Heart right ventricle (tissue), 16 donors: ENCODE measurements at regions not wholly inside any gene's neighbourhood (a gene's known extent, or its start where the extent isn't known, plus 50 kb on each side); places are given as distances from the start of the nearest gene placed in this dataset.

Source experiments
- ATAC-seq, 8 donors: fragments of 200-7000 bp; cut with Tn5 transposase; one replicate each; pipeline ENCODE4 v1.9.1; 2020; ENCODE audit warnings: mild to moderate bottlenecking in 8 of 8, moderate library complexity in 8 of 8, moderate number of reproducible peaks in 1 of 8
- DNase-seq, 2 donors: peaks; one replicate each; pipeline ENCODE4 v3.0.0-alpha.2; 2020
- H3K27ac ChIP-seq, 10 donors: fragments of 200-600 bp; sonication (generic) in 2 of 10; one replicate each; pipeline versions ENCODE4 v1.5.0 to v1.8.0; 2020 to 2022; ENCODE audit warnings: mild to moderate bottlenecking in 3 of 10
- H3K27me3 ChIP-seq, 7 donors: fragments of 200-600 bp; one replicate each; pipeline ENCODE4 v1.8.0; 2021 to 2022; ENCODE audit warnings: mild to moderate bottlenecking in 2 of 7
- H3K36me3 ChIP-seq, 9 donors: fragments of 200-600 bp; sonication (generic) in 1 of 9; one replicate each; pipeline versions ENCODE4 v1.5.0 to v1.8.0; 2020 to 2022; ENCODE audit warnings: mild to moderate bottlenecking in 2 of 9
- H3K4me1 ChIP-seq, 9 donors: fragments of 200-600 bp; sonication (generic) in 1 of 9; one replicate each; pipeline versions ENCODE4 v1.5.0 to v1.8.0; 2020 to 2022; ENCODE audit warnings: mild to moderate bottlenecking in 4 of 9
- H3K4me3 ChIP-seq, 10 donors: fragments of 200-600 bp; sonication (generic) in 2 of 10; one replicate each; pipeline versions ENCODE4 v1.5.0 to v1.8.0; 2020 to 2022; ENCODE audit warnings: mild to moderate bottlenecking in 7 of 10, moderate library complexity in 2 of 10
- H3K9me3 ChIP-seq, 11 donors: fragments of 200-600 bp in 10 of 11; sonication (generic) in 2 of 11; one replicate each; pipeline versions ENCODE4 v1.5.0 to v1.8.0; 2013 to 2022; ENCODE audit warnings: mild to moderate bottlenecking in 2 of 11, control low read depth in 1 of 11, moderate library complexity in 1 of 11
- CTCF ChIP-seq, 9 donors: fragments of 200-600 bp; sonication (generic) in 2 of 9; IDR thresholded peaks; one replicate each; pipeline versions ENCODE4 v1.5.0 to v1.8.0; 2021 to 2022; ENCODE audit warnings: antibody characterized with exemption in 9 of 9, mild to moderate bottlenecking in 5 of 9, moderate library complexity in 1 of 9
- WGBS, 2 donors: extraction: QIAGEN DNeasy Blood & Tissue Kit; methylation state at CpG; one replicate each; pipeline ENCODE4 v1.1.7; 2013; ENCODE audit warnings: inconsistent platforms in 1 of 2; 5-methylcytosine and 5-hydroxymethylcytosine counted together
- intact Hi-C, 10 donors: fragments of 100-400 bp; cut with DNase I; formaldehyde crosslinking; loops; one replicate each; pipeline versions ENCODE4 v1.11.1 to v1.14.2; 2022
- donor health status: Arrhythmogenic right ventricular cardiomyopathy.
- donor health status: ischemic (EF 13 %, LVEDD 7.1; RV severe dilation, severe dysfunction).
- donor health status: healthy with polysubstance abuse.
- donor health status: DM: no; HTN: yes; CAD: no.
- donor health status: DM: no; HTN: no; CAD: no.
- donor health status: ischemic (EF 25% LVEDD 6.9; RV normal size, moderate dysfunction).
- donor health status: ischemic (EF 25% LVEDD 5.7; RV mildly dilated, moderate dysfunction).
- donor health status: healthy.
- donor health status: DM: yes; HTN: yes; CAD: no.
- donor health status: Ischemic cardiomyopathy.
- donor health status: ischemic (EF 35%, LVEDD 5.7; RV mildly dilated, moderate dysfunction).
- donor health status: nonischemic (EF 11% LVEDD 7.7; RV severe dilation, severe dysfunction).
- donor health status: DM: yes; HTN: yes; CAD: no.
- donor health status: PGD.
- donor health status: ischemic (EF 29% LVEDD 5.4; RV normal size, mild dysfunction).
- donor health status: nonischemic (EF 23%, LVEDD 6.1; RV moderate dilation, normal function).

- intact Hi-C loops = no loop called here
- Histone ChIP-seq H3K9me3 (no peaks in the 10 kb centered on the region), H3K27me3 (peaks cover 0 to 4% (median 0%) of the 10 kb centered on the region in 7 donors), H3K36me3 (no peaks in the 10 kb centered on the region), H3K4me1 (no peaks in the 10 kb centered on the region), H3K4me3 (no peak overlapping the region), H3K27ac (no peak overlapping the region)
- WGBS, 2 donors = 92 to 97% methylated on average over 2 of the region's 2 CpGs
- DNase-seq (no peak), ATAC-seq (no peak)
- no peak for TF ChIP-seq CTCF (IDR thresholded peaks at IDR 0.05)
Observed at GRCh38 chr2:167345559-167345958, 457.3 kb downstream of the XIRP2 start.

GRCh38 chr2:167342769-167343168, 454.5 kb downstream of the XIRP2 start:
- ATAC-seq (no peak), DNase-seq (no peak)
- 58 to 69% methylated on average over 1 of the region's 1 CpG for WGBS, 2 donors
- intact Hi-C loops = no loop called here
- H3K4me1 ChIP-seq = no peaks in the 10 kb centered on the region
- no peaks in the 10 kb centered on the region for H3K36me3 ChIP-seq
- no peak overlapping the region for H3K27ac ChIP-seq
- H3K4me3 ChIP-seq = no peak overlapping the region
- no peak for TF ChIP-seq CTCF (IDR thresholded peaks at IDR 0.05)
- H3K9me3 ChIP-seq = no peaks in the 10 kb centered on the region
- H3K27me3 ChIP-seq = peaks cover 0 to 4% (median 0%) of the 10 kb centered on the region in 7 donors

- Histone ChIP-seq H3K4me1 (no peaks in the 10 kb centered on the region), H3K36me3 (no peaks in the 10 kb centered on the region), H3K27ac (no peak overlapping the region), H3K4me3 (no peak overlapping the region), H3K9me3 (no peaks in the 10 kb centered on the region), H3K27me3 (peaks cover 0 to 4% (median 0%) of the 10 kb centered on the region in 7 donors)
- intact Hi-C loops = no loop called here
- WGBS, 2 donors = 88 to 89% methylated on average over 4 of the region's 4 CpGs
- ATAC-seq (no peak), DNase-seq (no peak)
- no peak for TF ChIP-seq CTCF (IDR thresholded peaks at IDR 0.05)
Observed at GRCh38 chr2:167340322-167340721, 452.0 kb downstream of the XIRP2 start.

- 63 to 78% methylated on average over 2 of the region's 2 CpGs for whole genome bisulfite sequencing, 2 donors
- H3K27ac ChIP-seq = no peak overlapping the region
- intact Hi-C loops = no loop called here
- DNase-seq (no peak), ATAC-seq (no peak)
- H3K27me3 ChIP-seq = peaks cover 0 to 5% (median 0%) of the 10 kb centered on the region in 7 donors
- TF ChIP-seq CTCF (IDR thresholded peaks at IDR 0.05) = no peak
- no peaks in the 10 kb centered on the region for H3K36me3 ChIP-seq
- H3K4me3 ChIP-seq = no peak overlapping the region
- H3K4me1 ChIP-seq = no peaks in the 10 kb centered on the region
- no peaks in the 10 kb centered on the region for H3K9me3 ChIP-seq
Observed at GRCh38 chr2:167336213-167336612, 447.9 kb downstream of the XIRP2 start.
